ENCODE measurements at regions not wholly inside any gene's neighbourhood (a gene's known extent, or its start where the extent isn't known, plus 50 kb on each side); places are given as distances from the start of the nearest gene placed in this dataset.

DNA sequence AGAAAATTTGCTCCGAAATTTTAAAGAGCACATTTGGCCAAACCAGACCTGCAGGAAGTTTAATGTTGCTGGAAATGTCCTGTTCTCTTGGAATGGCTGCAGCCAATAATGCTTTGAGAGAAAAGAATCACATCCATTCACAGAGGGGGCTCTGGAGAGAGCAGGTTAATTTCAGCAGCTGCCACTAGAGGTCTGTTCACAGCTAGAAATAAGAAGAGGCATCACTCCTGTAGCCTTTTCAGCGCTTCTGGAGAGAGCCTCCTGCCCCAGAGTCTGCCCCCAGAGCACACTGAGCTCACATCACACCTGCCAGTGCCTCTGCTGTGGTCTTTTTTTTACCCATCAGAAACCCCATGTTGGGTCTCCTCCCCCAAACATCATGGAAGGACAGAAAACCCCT is 124.8 kb upstream of the RAD23B start:
- POLR2A ChIA-PET = no interaction called here
- DNase-seq (ENCODE audit: low read depth, low spot score) = no peak
- CTCF ChIA-PET = interaction anchor here (0.6 to 3.7 kb wide), 18 partner anchors 9 to 1312 kb away, joined by 3 to 17 read pairs (median 4); no protein-coding TSS in a partner anchor
- TF ChIP-seq, protein P1, sequence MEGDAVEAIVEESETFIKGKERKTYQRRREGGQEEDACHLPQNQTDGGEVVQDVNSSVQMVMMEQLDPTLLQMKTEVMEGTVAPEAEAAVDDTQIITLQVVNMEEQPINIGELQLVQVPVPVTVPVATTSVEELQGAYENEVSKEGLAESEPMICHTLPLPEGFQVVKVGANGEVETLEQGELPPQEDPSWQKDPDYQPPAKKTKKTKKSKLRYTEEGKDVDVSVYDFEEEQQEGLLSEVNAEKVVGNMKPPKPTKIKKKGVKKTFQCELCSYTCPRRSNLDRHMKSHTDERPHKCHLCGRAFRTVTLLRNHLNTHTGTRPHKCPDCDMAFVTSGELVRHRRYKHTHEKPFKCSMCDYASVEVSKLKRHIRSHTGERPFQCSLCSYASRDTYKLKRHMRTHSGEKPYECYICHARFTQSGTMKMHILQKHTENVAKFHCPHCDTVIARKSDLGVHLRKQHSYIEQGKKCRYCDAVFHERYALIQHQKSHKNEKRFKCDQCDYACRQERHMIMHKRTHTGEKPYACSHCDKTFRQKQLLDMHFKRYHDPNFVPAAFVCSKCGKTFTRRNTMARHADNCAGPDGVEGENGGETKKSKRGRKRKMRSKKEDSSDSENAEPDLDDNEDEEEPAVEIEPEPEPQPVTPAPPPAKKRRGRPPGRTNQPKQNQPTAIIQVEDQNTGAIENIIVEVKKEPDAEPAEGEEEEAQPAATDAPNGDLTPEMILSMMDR (IDR thresholded peaks at IDR 0.05; ENCODE audit: insufficient read depth, low read length, missing control alignments) = peak; percentile 57
- H3K4me3 ChIP-seq (ENCODE audit: low read depth, low read length) = no peak overlapping the region

DNA sequence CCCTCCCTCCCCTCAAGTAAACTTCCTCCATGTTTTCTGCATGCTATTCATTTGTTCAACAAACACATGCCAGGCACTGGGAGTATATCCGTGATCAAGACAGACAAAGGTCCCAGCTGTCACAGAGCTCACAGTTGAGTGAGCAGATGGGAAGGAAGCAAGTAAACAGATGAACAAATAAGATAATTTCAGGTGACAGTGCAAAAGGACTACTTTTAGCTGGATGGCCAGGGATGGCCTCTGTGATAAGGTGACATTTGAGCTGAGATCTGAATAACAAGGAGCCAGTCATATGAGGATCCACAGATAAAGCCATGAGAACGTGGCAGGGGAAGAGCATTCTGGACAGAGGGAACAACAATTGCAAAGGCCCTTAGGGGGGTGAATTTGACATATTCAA is 121.7 kb upstream of the RAD23B start:
- POLR2A ChIA-PET = no interaction called here
- TF ChIP-seq, protein P1 (IDR thresholded peaks at IDR 0.05; ENCODE audit: insufficient read depth, low read length, missing control alignments) = no peak
- no peak for DNase-seq (ENCODE audit: low read depth, low spot score)
- CTCF ChIA-PET = interaction anchor here (2.6 to 2.7 kb wide), 2 partner anchors 11 to 180 kb away, joined by 9 to 10 read pairs; no protein-coding TSS in a partner anchor
- H3K4me3 ChIP-seq (ENCODE audit: low read depth, low read length) = no peak overlapping the region

DNA sequence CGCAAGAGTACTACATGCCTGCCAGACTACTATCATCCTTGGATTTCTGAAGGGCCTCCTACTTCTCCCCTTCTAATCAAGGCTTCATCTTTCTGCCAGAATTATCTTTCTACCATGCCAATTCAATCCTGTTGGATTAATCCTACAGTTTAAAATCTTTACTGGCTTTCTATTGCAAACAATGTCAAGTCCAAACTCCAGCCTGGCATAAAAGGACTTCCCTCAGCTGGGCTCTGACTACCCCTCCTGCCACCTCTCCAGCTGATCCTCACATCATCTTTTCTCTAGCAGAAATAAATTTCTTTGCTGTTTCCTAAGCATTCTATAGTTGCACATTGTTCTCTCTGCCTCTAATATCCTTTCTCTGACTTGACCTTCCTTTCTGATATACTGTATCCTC is 119.7 kb upstream of the RAD23B start:
- TF ChIP-seq, protein P1 (IDR thresholded peaks at IDR 0.05; ENCODE audit: insufficient read depth, low read length, missing control alignments) = no peak
- ChIA-PET POLR2A (no interaction called here), CTCF (interaction anchor here (2.6 kb wide), 1 partner anchor 178 kb away, joined by 10 read pairs; no protein-coding TSS in a partner anchor)
- DNase-seq (ENCODE audit: low read depth, low spot score) = no peak
- no peak overlapping the region for H3K4me3 ChIP-seq (ENCODE audit: low read depth, low read length)

DNA sequence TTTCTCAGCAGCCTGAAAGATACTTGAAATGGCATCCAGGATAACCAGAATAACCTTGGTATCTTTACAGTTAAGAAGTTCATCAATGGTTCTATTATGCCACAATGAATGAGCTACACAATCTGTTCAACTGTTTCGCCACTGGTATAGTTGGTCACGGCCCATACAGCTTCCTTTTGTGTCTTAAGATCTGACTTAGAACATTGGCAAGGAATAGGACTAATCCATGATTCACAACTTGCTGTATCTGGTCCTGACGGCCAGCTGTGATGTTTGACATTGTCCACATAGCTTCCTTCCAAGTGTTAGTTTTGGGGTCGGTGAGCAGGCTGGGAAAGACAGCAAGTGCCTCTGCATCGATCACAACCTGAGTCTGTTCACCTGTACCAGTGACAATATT is 113.3 kb upstream of the RAD23B start:
- DNase-seq (ENCODE audit: low read depth, low spot score) = no peak
- ChIA-PET CTCF (interaction anchor here (0.8 to 5.2 kb wide), 10 partner anchors 8 to 1329 kb away, joined by 3 to 25 read pairs (median 4); no protein-coding TSS in a partner anchor), POLR2A (no interaction called here)
- no peak overlapping the region for H3K4me3 ChIP-seq (ENCODE audit: low read depth, low read length)
- TF ChIP-seq, protein P1 (IDR thresholded peaks at IDR 0.05; ENCODE audit: insufficient read depth, low read length, missing control alignments) = no peak

DNA sequence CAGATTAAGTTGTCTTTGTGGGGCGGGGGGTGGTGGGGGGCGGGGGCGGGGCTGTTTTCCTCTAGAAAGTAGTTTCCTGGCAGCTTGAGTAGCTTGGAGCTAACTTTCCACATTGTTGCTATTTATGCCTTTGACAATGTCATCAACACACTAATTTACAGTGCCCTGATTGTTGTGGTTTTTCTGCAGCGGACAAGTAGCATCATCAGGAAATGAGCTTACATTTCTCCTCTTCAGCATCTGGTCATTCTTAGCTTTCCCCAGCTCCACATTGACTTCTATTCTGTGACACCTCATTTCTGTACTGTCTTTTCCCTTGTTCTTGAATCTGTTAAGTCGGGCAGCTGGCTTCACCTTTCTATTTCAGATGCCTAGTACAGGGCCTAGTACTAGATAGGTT is 112.3 kb upstream of the RAD23B start:
- H3K4me3 ChIP-seq (ENCODE audit: low read depth, low read length) = no peak overlapping the region
- TF ChIP-seq, protein P1 (IDR thresholded peaks at IDR 0.05; ENCODE audit: insufficient read depth, low read length, missing control alignments) = no peak
- ChIA-PET POLR2A (no interaction called here), CTCF (interaction anchor here (0.6 to 5.2 kb wide), 9 partner anchors 13 to 1329 kb away, joined by 3 to 25 read pairs (median 4); no protein-coding TSS in a partner anchor)
- no peak for DNase-seq (ENCODE audit: low read depth, low spot score)

DNA sequence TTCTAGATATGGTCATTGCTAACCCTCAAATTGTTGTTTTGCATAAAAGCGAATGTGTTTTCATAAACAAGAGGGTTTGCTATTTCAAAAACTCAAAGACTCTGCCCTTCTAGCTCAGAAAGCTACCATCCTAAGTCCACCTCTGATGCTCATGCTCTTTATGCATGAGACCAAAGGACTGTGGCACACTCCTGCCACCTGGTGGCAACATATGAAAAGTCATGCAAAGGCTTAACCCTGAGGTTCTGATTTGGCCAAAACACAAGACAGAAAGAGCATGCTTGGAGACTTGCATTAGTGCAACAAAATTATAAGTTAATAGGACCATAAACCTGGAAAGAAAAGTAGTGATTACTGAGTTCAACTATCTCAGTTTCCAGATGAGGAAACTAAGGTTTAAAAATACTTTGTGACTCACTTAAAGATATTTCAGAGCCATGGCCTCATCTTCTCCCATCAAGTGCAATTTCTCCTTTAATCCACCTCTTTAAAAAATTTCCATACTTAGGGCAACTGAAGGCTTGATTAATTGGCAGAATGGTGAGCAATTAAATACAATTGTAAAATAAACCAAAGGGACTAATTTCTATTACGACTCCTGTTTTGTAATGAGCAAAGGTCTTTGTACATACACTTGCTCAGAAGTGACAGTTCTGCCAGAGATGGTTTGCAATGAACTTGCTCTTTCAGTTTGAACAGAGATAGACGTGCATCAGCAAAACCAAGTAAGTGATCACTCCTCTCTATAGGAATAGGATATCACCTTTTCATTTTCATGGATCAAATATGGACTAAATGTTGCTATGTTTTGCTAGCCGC is 110.7 kb upstream of the RAD23B start:
- DNase-seq (ENCODE audit: low read depth, low spot score) = peak; percentile 17
- ChIA-PET CTCF (interaction anchor here (0.6 to 5.2 kb wide), 16 partner anchors 11 to 1331 kb away, joined by 3 to 25 read pairs (median 4); no protein-coding TSS in a partner anchor), POLR2A (no interaction called here)
- TF ChIP-seq, protein P1 (IDR thresholded peaks at IDR 0.05; ENCODE audit: insufficient read depth, low read length, missing control alignments) = peak; percentile 76
- H3K4me3 ChIP-seq (ENCODE audit: low read depth, low read length) = no peak overlapping the region
